GM12873 (cell line): ENCODE measurements at regions not wholly inside any gene's neighbourhood (a gene's known extent, or its start where the extent isn't known, plus 50 kb on each side); places are given as distances from the start of the nearest gene placed in this dataset.

Source experiments
- CTCF ChIP-seq: IDR thresholded peaks from 2 replicates; pipeline ENCODE4 v1.5.1; 2012; ENCODE audit warnings: low read depth, mild to moderate bottlenecking, moderate library complexity, low read length, control low read depth; ENCODE audit not compliant: insufficient read depth; ENCODE audit errors: missing control alignments

- no peak for TF ChIP-seq CTCF
Measured at GRCh38 chr4:103397541-103397940, 199.4 kb upstream of the CENPE start.

DNA sequence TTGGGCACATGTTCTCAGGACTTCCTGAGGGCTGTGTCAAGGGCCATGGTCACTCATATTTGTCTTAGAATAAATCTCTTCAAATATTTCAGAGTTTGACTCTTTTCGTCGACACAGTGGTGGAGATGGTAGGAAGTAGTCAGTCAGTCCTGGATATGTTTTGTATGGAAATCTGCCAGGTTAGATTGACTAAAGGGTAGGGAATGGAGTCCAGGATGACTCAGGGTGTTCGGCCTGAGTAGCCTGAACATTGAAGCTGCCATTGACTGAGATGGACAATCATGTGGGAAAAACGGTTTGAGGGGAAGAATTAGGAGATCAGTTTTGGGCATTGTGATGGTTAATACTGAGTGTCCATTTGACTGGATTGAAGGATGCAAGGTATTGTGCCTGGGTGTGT is 177.1 kb upstream of the CENPE start:
- no peak for TF ChIP-seq CTCF

DNA sequence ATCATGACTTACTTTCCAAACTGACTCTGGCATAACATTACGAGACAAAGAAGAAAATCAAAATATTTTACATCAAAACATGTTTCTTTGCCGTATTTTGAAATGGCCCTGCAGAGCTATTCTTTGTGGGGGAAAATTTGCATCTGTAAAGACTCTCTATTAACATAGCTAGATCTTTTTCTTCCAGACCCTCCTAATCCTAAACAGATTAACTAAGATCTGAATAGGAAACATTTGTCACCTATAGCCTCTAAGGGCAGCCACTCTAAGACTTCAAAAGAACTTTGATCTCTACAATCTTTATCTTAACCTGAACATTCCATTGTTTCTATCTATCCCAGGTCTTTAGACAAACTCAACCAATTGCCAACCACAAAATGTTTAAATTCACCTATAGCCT is 176.6 kb upstream of the CENPE start:
- TF ChIP-seq CTCF, result no peak

DNA sequence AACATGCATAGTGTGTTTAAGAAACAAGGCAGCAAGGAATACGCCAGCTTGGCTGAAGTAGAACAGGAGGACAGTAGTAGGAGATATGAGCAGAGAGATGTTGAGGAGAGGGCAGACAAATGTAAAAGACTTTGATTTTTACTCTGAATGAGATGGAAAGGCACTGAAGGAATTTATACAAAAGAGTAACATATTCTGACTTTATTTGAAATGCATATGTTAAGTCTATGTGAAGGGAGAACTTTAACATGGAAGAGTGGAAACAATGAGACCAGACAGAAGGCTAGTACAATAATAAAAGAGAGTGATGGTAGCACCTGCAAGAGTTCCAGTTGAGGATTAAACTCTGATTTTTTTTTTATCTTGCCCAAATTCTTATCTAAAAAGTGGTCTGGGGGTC is 176.2 kb upstream of the CENPE start:
- TF ChIP-seq CTCF, result no peak

- no peak for TF ChIP-seq CTCF
Measured at GRCh38 chr4:103372002-103372558, 173.9 kb upstream of the CENPE start.

DNA sequence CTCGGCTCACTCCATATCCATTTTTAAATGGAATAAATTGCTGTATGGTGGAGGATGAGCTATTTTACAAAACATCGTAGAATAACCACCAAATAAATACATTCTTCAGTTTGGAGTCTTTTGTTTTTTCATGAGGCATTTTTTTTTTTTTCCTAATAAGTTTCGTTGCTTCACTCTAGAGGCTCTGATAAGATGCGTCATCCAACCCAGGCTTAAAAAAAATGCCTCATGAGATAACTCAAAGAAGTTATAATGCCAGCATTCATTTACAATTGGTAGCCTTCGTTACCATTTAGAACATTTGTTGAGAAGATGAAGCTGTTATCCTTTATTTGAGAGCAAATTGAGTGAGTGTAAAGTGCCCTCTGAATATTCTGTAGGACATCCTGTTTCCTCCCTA is 172.2 kb upstream of the CENPE start:
- TF ChIP-seq CTCF, result no peak

DNA sequence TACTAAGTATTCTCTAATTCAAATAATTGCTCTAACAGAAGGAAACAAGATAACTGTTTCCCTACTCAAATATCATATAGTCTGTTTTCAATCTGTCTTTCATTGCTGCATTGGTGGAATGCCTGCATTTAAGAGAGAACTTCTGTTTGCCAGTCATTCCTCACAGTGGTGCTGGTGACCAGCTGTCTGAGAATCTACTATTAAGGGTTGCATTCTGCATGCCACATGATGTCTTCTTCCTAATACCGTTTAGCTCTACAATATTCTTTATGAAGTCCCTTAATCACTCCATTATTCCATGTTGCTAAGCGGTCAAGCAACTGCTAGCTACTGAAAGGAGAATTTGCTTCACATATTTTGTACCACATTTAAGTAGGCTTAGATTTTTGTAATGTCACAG is 167.1 kb upstream of the CENPE start:
- TF ChIP-seq CTCF, result no peak
